ENCODE measurements at regions not wholly inside any gene's neighbourhood (a gene's known extent, or its start where the extent isn't known, plus 50 kb on each side); places are given as distances from the start of the nearest gene placed in this dataset.

DNA sequence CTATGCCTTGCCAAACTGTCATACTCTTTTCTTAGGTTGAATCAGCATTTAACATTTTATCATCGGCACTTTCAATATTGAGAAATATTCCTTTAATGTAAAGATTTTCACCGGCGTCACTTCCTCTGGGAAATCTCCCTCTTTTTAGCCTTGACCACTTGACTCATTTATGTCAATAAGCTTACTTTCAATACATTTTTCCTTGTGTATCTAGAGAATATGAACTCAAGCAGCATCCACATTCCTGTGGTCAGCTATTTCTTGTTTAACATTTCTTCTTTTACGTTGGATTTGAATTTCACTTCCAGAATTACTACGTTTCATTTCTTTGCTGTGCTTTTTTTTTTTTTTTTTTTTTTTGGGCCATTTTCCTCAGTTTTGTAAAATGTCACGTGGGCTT, 271.2 kb upstream of the HTR2A start:
- no peak for DNase-seq (ENCODE audit: low spot score)
- no peak overlapping the region for H3K9ac ChIP-seq (ENCODE audit: low read depth in 1 of 2, low read length in 2 of 2)
- no peaks in the 10 kb centered on the region for H3K36me3 ChIP-seq (ENCODE audit: control insufficient read depth in 4 of 4, insufficient read depth in 3 of 4, low read depth in 1 of 4, low read length in 3 of 4)
- TF ChIP-seq ZBTB33 (IDR thresholded peaks at IDR 0.05) (no peak), HNF4G (IDR thresholded peaks at IDR 0.05) (no peak), ATF3 (IDR thresholded peaks at IDR 0.05) (no peak), JUND (IDR thresholded peaks at IDR 0.05) (no peak), SP1 (IDR thresholded peaks at IDR 0.05) (no peak), EGR1 (IDR thresholded peaks at IDR 0.05; ENCODE audit: low read depth in 2 of 2) (no peak), FOXA1 (IDR thresholded peaks at IDR 0.05) (no peak), GABPA (IDR thresholded peaks at IDR 0.05 in 1 of 2, conservative IDR thresholded peaks at IDR 0.05 in 1 of 2) (no peak), TAF1 (conservative IDR thresholded peaks at IDR 0.05) (no peak), YY1 (IDR thresholded peaks at IDR 0.05) (no peak), NR2F2 (IDR thresholded peaks at IDR 0.05) (no peak)
- TF ChIP-seq, protein P1, sequence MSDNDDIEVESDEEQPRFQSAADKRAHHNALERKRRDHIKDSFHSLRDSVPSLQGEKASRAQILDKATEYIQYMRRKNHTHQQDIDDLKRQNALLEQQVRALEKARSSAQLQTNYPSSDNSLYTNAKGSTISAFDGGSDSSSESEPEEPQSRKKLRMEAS (IDR thresholded peaks at IDR 0.05), result no peak
- TF ChIP-seq, protein P2, sequence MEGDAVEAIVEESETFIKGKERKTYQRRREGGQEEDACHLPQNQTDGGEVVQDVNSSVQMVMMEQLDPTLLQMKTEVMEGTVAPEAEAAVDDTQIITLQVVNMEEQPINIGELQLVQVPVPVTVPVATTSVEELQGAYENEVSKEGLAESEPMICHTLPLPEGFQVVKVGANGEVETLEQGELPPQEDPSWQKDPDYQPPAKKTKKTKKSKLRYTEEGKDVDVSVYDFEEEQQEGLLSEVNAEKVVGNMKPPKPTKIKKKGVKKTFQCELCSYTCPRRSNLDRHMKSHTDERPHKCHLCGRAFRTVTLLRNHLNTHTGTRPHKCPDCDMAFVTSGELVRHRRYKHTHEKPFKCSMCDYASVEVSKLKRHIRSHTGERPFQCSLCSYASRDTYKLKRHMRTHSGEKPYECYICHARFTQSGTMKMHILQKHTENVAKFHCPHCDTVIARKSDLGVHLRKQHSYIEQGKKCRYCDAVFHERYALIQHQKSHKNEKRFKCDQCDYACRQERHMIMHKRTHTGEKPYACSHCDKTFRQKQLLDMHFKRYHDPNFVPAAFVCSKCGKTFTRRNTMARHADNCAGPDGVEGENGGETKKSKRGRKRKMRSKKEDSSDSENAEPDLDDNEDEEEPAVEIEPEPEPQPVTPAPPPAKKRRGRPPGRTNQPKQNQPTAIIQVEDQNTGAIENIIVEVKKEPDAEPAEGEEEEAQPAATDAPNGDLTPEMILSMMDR (IDR thresholded peaks at IDR 0.05; ENCODE audit: low read depth, low read length, missing input control), result no peak
- no peaks in the 10 kb centered on the region for H3K9me3 ChIP-seq (ENCODE audit: control insufficient read depth in 4 of 4, low read length in 3 of 4)
- H3K4me3 ChIP-seq (ENCODE audit: low read depth in 1 of 3, low read length in 3 of 3), result no peak overlapping the region
- WGBS, result 76% methylated on average over 6 of the region's 6 CpGs
- H3K4me1 ChIP-seq (ENCODE audit: control insufficient read depth in 4 of 4, insufficient read depth in 4 of 4, low read length in 3 of 4), result no peaks in the 10 kb centered on the region
- no peak overlapping the region for H3K27ac ChIP-seq (ENCODE audit: low read depth in 1 of 2, low read length in 2 of 2)
- no peaks in the 10 kb centered on the region for H3K27me3 ChIP-seq (ENCODE audit: control insufficient read depth in 4 of 4, insufficient read depth in 4 of 4, low read length in 3 of 4)

GRCh38 chr13:47166336-47166735, 269.5 kb upstream of the HTR2A start:
- H3K27ac ChIP-seq (ENCODE audit: low read depth in 1 of 2, low read length in 2 of 2), result no peak overlapping the region
- 67% methylated on average over 4 of the region's 4 CpGs for WGBS
- H3K9me3 ChIP-seq (ENCODE audit: control insufficient read depth in 4 of 4, low read length in 3 of 4), result no peaks in the 10 kb centered on the region
- no peaks in the 10 kb centered on the region for H3K36me3 ChIP-seq (ENCODE audit: control insufficient read depth in 4 of 4, insufficient read depth in 3 of 4, low read depth in 1 of 4, low read length in 3 of 4)
- no peak for DNase-seq (ENCODE audit: low spot score)
- no peaks in the 10 kb centered on the region for H3K27me3 ChIP-seq (ENCODE audit: control insufficient read depth in 4 of 4, insufficient read depth in 4 of 4, low read length in 3 of 4)
- no peak overlapping the region for H3K9ac ChIP-seq (ENCODE audit: low read depth in 1 of 2, low read length in 2 of 2)
- H3K4me3 ChIP-seq (ENCODE audit: low read depth in 1 of 3, low read length in 3 of 3), result no peak overlapping the region
- TF ChIP-seq ZBTB33 (IDR thresholded peaks at IDR 0.05) (no peak), SP1 (IDR thresholded peaks at IDR 0.05) (no peak), EGR1 (IDR thresholded peaks at IDR 0.05; ENCODE audit: low read depth in 2 of 2) (no peak), FOXA2 (IDR thresholded peaks at IDR 0.05) (no peak), NR2F2 (IDR thresholded peaks at IDR 0.05) (no peak), GABPA (IDR thresholded peaks at IDR 0.05 in 1 of 2, conservative IDR thresholded peaks at IDR 0.05 in 1 of 2) (no peak), RXRA (IDR thresholded peaks at IDR 0.05) (no peak), TAF1 (conservative IDR thresholded peaks at IDR 0.05) (no peak), ATF3 (IDR thresholded peaks at IDR 0.05) (no peak), FOXA1 (IDR thresholded peaks at IDR 0.05) (no peak), RAD21 (IDR thresholded peaks at IDR 0.05) (no peak), JUND (IDR thresholded peaks at IDR 0.05) (no peak)
- TF ChIP-seq, protein P3, sequence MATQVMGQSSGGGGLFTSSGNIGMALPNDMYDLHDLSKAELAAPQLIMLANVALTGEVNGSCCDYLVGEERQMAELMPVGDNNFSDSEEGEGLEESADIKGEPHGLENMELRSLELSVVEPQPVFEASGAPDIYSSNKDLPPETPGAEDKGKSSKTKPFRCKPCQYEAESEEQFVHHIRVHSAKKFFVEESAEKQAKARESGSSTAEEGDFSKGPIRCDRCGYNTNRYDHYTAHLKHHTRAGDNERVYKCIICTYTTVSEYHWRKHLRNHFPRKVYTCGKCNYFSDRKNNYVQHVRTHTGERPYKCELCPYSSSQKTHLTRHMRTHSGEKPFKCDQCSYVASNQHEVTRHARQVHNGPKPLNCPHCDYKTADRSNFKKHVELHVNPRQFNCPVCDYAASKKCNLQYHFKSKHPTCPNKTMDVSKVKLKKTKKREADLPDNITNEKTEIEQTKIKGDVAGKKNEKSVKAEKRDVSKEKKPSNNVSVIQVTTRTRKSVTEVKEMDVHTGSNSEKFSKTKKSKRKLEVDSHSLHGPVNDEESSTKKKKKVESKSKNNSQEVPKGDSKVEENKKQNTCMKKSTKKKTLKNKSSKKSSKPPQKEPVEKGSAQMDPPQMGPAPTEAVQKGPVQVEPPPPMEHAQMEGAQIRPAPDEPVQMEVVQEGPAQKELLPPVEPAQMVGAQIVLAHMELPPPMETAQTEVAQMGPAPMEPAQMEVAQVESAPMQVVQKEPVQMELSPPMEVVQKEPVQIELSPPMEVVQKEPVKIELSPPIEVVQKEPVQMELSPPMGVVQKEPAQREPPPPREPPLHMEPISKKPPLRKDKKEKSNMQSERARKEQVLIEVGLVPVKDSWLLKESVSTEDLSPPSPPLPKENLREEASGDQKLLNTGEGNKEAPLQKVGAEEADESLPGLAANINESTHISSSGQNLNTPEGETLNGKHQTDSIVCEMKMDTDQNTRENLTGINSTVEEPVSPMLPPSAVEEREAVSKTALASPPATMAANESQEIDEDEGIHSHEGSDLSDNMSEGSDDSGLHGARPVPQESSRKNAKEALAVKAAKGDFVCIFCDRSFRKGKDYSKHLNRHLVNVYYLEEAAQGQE (IDR thresholded peaks at IDR 0.05), result no peak
- H3K4me1 ChIP-seq (ENCODE audit: control insufficient read depth in 4 of 4, insufficient read depth in 4 of 4, low read length in 3 of 4), result no peaks in the 10 kb centered on the region
